ENCODE measurements at regions not wholly inside any gene's neighbourhood (a gene's known extent, or its start where the extent isn't known, plus 50 kb on each side); places are given as distances from the start of the nearest gene placed in this dataset.
A peak's percentile ranks its signal among the peaks of the same experiment; 100 is the strongest.

DNA sequence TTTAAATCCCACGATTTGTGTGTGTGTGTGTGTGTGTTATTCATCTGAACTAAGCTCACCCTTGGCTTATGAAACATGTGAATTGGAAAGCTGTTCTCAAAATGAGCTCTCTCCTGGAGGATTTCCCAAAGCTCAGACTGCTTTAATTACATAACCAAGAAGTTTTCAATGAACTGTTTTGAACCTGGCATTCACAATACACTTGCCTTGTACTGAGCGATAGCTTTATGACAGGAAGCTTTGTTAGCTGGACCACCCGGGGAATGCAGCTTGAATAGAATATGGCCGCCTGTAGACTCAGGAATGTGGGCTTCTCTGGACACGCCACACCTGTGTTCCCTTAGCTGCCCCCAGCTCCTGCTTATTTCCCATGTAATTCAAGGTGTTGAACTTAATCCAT, 71.4 kb upstream of the PREP start:
- DNase-seq (ENCODE audit: low read depth in 2 of 3, low spot score in 1 of 3) = no peak

DNA sequence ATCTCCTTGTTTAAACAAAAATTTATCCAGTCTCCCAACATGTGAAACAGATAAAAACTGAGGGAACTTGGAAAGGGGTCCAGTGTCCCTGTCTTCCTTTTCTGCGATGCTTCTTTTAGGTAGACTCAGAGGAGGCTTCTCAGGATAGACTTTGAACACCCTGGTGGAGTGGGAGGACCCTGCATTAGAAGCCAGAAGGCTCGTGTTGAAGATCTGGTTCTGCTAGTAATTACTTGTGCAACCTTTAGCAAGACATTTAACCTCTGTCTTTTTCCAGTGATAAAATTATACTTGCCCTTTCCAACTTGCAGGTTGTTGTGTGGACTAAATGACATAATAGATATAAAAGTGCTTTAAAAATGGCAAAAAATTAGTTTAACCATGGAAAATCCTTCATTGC, 67.1 kb upstream of the PREP start:
- no peak for DNase-seq (ENCODE audit: low read depth in 2 of 3, low spot score in 1 of 3)

DNA sequence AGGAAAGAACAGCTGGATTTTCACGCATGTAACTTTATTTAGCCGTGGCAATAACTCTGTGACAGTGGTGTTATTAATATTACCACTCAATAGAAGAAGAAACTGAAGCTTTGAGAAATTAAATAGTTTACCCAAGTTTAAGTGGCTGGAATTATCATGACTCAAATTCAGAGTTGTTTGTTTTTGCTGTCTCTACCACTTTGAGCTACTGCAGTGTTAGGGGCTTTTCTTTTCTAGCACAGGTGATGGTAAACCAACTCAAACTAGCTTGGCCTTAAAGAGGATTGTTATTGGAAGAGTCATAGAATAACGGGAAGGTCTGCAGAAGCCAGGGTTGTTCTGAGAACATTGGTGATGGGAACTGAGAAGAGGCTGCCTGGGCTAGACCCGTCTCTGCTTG, 66.0 kb upstream of the PREP start:
- DNase-seq (ENCODE audit: low read depth in 2 of 3, low spot score in 1 of 3) = no peak

DNA sequence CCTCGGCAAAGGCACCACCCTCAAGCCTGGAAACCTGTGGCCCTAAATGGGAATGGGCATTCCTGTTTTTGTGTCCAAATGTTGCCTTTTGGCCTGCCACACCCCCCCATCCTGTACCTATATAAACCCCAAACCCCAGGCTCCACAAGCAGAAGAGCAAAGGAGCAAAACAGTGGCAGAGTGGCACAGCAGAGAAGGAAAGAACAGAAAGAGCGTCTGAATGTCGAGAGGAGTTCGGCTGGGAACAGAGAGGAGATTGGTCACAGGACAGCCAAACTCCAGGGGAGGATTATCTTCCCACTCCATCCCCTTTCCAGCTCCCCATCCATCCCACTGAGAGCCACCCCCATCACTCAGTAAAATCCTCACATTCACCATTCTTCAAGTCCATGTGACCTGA, 58.0 kb upstream of the PREP start:
- DNase-seq (ENCODE audit: low read depth in 2 of 3, low spot score in 1 of 3) = no peak

DNA sequence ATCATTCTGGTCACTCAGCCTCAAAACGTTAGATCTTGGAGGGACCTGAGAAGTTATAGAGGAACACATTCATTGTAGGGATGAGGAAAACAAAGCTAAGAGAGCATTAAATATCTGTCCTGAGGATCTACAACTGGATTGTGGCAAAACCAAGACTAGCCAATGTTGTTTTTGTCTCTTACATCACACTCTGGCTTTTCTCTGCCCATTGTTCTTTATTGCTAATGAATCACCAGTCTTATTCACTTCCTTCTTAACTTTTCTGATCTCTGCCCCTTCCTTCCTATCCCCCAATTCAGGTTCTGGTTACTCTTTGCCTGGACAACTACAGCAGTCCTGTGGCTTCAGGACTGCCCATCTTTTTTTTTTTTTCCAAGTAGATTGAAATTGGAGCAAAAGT, 57.0 kb upstream of the PREP start:
- DNase-seq (ENCODE audit: low read depth in 2 of 3, low spot score in 1 of 3) = no peak

DNA sequence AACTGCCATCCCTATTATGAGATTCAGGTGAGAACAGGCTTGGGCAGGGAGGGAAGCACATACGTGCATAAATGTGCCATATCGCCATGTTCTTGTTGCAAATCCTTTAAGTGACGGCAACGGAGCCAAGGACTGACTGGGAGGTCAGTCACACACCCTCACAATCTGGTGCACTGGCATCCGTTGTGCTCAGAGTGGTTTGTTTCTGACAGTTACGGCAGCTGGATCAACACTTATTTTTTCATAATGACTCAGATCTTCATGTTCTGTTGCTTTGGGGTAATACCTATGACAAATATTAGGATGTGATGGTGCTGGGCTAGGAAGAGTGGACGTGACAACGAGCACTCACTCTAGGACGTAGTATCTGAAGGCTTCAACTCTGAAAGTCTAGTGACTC, 56.2 kb upstream of the PREP start:
- peak in 2 of 3 donors; percentile 17 to 19 for DNase-seq (ENCODE audit: low read depth in 2 of 3, low spot score in 1 of 3)

DNA sequence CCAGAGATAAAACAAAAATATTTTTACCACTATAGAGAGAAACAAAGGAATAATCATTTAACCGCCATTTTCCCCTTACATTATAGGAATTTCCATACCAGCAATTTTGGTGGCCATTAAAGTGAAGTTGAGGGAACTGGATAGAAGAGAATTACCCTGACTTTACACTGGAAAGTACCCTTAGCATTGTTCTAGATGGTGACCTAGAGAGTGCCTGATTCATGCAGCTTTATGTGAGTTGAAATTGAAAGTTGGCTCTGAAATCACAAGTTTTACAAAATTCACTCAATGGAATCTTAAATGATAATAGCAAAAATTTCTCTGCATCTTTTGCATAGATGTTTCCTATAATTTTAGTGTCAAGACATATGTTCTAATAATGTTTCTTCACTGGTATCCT, 55.7 kb upstream of the PREP start:
- no peak for DNase-seq (ENCODE audit: low read depth in 2 of 3, low spot score in 1 of 3)

DNA sequence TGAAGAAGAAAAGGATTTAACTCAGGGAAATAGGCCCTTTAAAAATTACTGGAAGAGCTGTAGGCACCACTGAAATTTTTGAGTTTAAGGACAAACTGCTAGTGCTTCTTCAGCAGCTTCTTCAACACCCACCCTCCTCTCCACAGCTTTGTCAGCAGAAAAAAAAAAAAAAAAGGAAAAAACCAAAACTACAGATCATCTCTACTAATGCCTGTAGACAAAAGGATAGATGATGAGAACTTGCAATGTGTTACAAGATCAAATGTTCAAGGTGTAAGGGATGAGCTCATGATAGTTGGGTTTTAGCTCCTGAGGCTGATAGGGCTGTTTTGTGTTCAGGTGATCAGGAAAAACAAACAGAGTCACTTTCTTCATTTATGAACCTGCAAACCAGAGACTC, 55.2 kb upstream of the PREP start:
- no peak for DNase-seq (ENCODE audit: low read depth in 2 of 3, low spot score in 1 of 3)

DNA sequence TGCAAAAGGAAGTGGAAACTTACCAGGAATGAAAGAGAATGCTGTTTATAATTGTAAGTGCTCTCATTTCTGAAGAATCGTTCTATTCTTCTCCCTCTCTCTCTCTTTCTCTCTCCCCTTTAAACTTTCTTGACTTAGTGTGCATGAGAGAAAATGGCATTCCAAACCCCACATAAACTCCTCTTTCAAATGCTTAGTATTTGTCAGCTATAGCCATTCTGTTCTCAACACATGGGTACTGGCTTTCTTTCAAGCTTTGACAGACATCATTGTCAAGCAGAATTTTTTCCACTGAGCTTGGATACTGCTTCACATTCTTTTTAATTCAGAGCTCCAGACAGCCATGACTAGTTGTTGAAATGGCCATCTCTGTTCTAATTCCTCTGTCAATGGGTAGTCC, 51.1 kb upstream of the PREP start:
- DNase-seq (ENCODE audit: low read depth in 2 of 3, low spot score in 1 of 3) = no peak

DNA sequence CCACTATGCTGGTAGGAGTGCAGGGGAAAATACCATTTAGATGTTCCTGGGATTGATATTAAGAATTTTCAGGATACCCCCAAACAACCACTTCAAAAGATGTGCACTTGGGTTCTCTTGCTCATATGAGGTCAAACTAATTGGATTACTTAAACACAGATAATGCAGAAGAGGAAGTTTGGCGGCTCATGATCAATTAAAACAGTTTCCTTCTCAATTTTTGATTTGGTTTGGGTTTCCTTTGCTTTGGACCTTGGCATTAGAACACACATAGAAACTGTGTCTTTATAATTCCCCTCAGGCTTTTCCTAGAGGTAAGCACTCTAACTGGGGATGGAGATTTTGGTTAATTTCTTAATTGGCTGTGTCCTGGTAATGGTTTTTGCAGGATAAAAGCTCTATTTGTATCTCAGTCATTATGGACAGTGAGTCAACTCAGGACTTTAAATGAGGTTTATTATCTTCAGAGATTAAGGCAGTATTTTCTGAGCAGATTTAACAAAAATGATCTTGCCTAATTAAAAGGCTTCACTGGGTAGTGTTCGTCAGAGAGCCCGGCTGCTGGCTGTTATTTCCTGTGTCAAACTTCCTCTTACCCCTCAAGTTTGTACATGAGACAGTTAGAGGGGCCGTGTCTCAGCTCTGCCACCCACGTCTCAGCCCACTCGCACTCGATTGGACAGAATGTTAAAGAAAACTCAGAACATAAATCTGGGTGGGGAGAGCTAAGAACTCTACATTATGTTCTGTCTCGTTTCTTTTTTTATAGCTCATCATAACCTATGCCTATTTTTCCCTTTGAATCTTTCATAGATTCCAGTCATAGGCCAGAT, 50.3 kb upstream of the PREP start:
- DNase-seq (ENCODE audit: low read depth in 2 of 3, low spot score in 1 of 3) = no peak

Data from stimulated activated CD4-positive, alpha-beta T cell treated with anti-CD3 and anti-CD28 coated beads, Interleukin-12 subunit alpha, Interleukin-12 subunit beta, amount 100 ng/mL, for 48 hours (primary cell).